Heart left ventricle (tissue), 13 donors: ENCODE measurements at regions not wholly inside any gene's neighbourhood (a gene's known extent, or its start where the extent isn't known, plus 50 kb on each side); places are given as distances from the start of the nearest gene placed in this dataset.

ENCODE experiments used
- CTCF ChIP-seq, 12 donors: fragments of 200-600 bp; sonication (generic) in 4 of 12; IDR thresholded peaks; one replicate each; pipeline versions ENCODE4 v1.5.0 to v1.8.0; 2018 to 2022; ENCODE audit warnings: antibody characterized with exemption in 12 of 12, mild to moderate bottlenecking in 5 of 12
- POLR2A ChIP-seq, 2 donors: fragments of 450-650 bp; IDR thresholded peaks; one replicate each; pipeline ENCODE4 v1.6.1; 2017; ENCODE audit warnings: antibody characterized with exemption in 2 of 2, mild to moderate bottlenecking in 2 of 2, moderate library complexity in 2 of 2
- donor health status: ischemic (EF 13 %, LVEDD 7.1; RV severe dilation, severe dysfunction).
- donor health status: DM: no; HTN: yes; CAD: no.
- donor health status: DM: no; HTN: no; CAD: no.
- donor health status: ischemic (EF 25% LVEDD 6.9; RV normal size, moderate dysfunction).
- donor health status: ischemic (EF 25% LVEDD 5.7; RV mildly dilated, moderate dysfunction).
- donor health status: ischemic (EF 35%, LVEDD 5.7; RV mildly dilated, moderate dysfunction).
- donor health status: nonischemic (EF 11% LVEDD 7.7; RV severe dilation, severe dysfunction).
- donor health status: DM: yes; HTN: yes; CAD: no.
- donor health status: PGD.
- donor health status: ischemic (EF 29% LVEDD 5.4; RV normal size, mild dysfunction).
- donor health status: nonischemic (EF 23%, LVEDD 6.1; RV moderate dilation, normal function).

- TF ChIP-seq CTCF (IDR thresholded peaks at IDR 0.05) (no peak), POLR2A (IDR thresholded peaks at IDR 0.05) (no peak)
Observed at GRCh38 chr20:60483371-60483770, 525.1 kb downstream of the CDH26 start.
